HEK293T (cell line): ENCODE measurements at regions not wholly inside any gene's neighbourhood (a gene's known extent, or its start where the extent isn't known, plus 50 kb on each side); places are given as distances from the start of the nearest gene placed in this dataset.

Experiments used
- CTCF ChIA-PET: fragments of 350-600 bp; formaldehyde crosslinking; extraction: SDS; loops from one replicate; lab custom pipeline; 2021; ENCODE audit warnings: antibody characterized with exemption, inconsistent platforms; lab: Yijun Ruan, JAX
- POLR2A ChIA-PET: fragments of 350-600 bp; formaldehyde crosslinking; extraction: SDS; loops from one replicate; lab custom pipeline; 2020; ENCODE audit warnings: antibody characterized with exemption, inconsistent platforms; lab: Yijun Ruan, JAX
- DNase-seq: peaks from one replicate; pipeline ENCODE4 v3.0.0; 2012; ENCODE audit warnings: mixed read lengths; ENCODE audit errors: extremely low spot score
- ARNT ChIP-seq: fragments of 450-650 bp; IDR thresholded peaks from 2 replicates; pipeline ENCODE4 v1.6.1; 2017; ENCODE audit warnings: mild to moderate bottlenecking
- BHLHE40 ChIP-seq: fragments of 450-650 bp; IDR thresholded peaks from 2 replicates; pipeline ENCODE4 v1.6.1; 2016; ENCODE audit warnings: mild to moderate bottlenecking, moderate library complexity, borderline replicate concordance
- CTBP1 ChIP-seq: fragments of 450-650 bp; IDR thresholded peaks from 2 replicates; pipeline ENCODE4 v1.6.1; 2016; ENCODE audit warnings: borderline replicate concordance
- ELF4 ChIP-seq: fragments of 450-650 bp; IDR thresholded peaks from 2 replicates; pipeline ENCODE4 v1.6.1; 2017; ENCODE audit warnings: antibody characterized with exemption
- FOXA1 ChIP-seq: fragments of 450-650 bp; IDR thresholded peaks from 2 replicates; pipeline ENCODE4 v1.6.1; 2016; ENCODE audit warnings: mild to moderate bottlenecking
- FOXK2 ChIP-seq: fragments of 450-650 bp; IDR thresholded peaks from 2 replicates; pipeline ENCODE4 v1.6.1; 2016; ENCODE audit warnings: mild to moderate bottlenecking
- FOXM1 ChIP-seq: fragments of 450-650 bp; IDR thresholded peaks from 2 replicates; pipeline ENCODE4 v1.6.1; 2017; ENCODE audit warnings: mild to moderate bottlenecking, borderline replicate concordance
- HDGF ChIP-seq: fragments of 450-650 bp; IDR thresholded peaks from 2 replicates; pipeline ENCODE4 v1.6.1; 2017; ENCODE audit warnings: antibody characterized with exemption, borderline replicate concordance
- L3MBTL2 ChIP-seq: fragments of 450-650 bp; conservative IDR thresholded peaks from 2 replicates; pipeline ENCODE4 v1.6.1; 2016; ENCODE audit warnings: mild to moderate bottlenecking
- LEF1 ChIP-seq: fragments of 450-650 bp; IDR thresholded peaks from 2 replicates; pipeline ENCODE4 v1.6.1; 2017; ENCODE audit warnings: mild to moderate bottlenecking, borderline replicate concordance
- NFRKB ChIP-seq: fragments of 450-650 bp; IDR thresholded peaks from 2 replicates; pipeline ENCODE4 v1.6.1; 2016; ENCODE audit warnings: mild to moderate bottlenecking, moderate library complexity
- SP1 ChIP-seq: fragments of 450-650 bp; IDR thresholded peaks from 2 replicates; pipeline ENCODE4 v1.6.1; 2017
- SUZ12 ChIP-seq: fragments of 450-650 bp; IDR thresholded peaks from 2 replicates; pipeline ENCODE4 v1.6.1; 2016; ENCODE audit warnings: mild to moderate bottlenecking
- TARDBP ChIP-seq: fragments of 450-650 bp; IDR thresholded peaks from 2 replicates; pipeline ENCODE4 v1.6.1; 2016
- ZNF384 ChIP-seq: fragments of 450-650 bp; IDR thresholded peaks from 2 replicates; pipeline ENCODE4 v1.6.1; 2016
- TF ChIP-seq, protein P1 (sequence below): fragments of 450-650 bp; IDR thresholded peaks from 2 replicates; pipeline ENCODE4 v1.6.1; 2016

DNA sequence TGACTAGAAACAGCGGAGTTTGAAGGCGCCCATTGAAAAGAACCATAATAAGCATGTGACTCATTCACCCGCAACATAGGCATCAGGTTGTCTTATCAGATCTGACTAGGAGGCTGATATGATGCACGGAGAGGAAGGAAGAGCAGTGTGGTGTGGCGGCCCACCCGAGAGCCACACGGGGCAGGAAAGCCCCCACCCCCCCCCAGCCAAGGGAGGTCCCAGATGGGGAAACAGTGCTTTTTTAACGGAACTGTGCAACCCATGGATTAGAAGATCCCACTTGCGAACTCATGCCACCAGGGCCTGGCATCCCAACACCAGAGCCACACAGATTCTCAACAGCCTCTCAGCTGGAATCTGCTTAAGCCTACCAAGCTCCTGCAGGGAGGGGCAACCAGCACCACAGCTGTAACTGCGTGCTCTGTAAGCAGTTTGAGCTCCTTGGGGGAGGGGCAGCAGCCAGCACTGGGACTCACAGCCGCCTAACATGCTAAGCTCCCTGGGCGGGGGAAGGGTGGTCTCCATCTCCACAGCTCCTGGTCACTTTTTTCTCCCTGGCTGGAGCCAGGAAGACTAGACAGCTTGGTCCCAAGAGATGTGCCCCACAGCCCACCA lies 466.2 kb downstream of the PDGFC start:
- ChIA-PET POLR2A (no interaction called here), CTCF (no interaction called here)
- TF ChIP-seq ELF4 (no peak), L3MBTL2 (no peak), SUZ12 (no peak), LEF1 (no peak), FOXA1 (no peak), NFRKB (no peak), HDGF (no peak), CTBP1 (no peak), FOXK2 (no peak), ARNT (no peak), ZNF384 (no peak), FOXM1 (no peak), TARDBP (no peak), BHLHE40 (no peak), SP1 (no peak)
- TF ChIP-seq, protein P1, sequence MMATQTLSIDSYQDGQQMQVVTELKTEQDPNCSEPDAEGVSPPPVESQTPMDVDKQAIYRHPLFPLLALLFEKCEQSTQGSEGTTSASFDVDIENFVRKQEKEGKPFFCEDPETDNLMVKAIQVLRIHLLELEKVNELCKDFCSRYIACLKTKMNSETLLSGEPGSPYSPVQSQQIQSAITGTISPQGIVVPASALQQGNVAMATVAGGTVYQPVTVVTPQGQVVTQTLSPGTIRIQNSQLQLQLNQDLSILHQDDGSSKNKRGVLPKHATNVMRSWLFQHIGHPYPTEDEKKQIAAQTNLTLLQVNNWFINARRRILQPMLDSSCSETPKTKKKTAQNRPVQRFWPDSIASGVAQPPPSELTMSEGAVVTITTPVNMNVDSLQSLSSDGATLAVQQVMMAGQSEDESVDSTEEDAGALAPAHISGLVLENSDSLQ: no peak

DNA sequence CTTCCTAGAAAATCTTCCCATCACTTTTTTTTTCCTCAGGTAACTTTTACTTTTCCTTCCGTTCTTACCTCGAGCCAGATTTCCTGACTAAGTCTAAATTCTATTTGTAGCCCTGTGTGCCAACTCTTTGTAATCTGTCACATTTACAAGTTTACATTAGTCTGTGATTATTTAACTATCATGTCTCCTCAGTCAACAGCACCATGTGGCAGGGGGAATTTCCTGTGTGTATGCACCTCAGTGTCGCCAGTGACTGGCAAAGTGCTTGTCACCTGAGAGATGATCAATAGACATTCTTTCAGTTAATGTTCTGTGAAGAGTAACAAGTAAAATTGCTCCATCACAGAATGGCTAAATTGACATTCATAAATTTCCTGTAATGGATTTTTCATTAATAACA lies 468.5 kb downstream of the PDGFC start:
- CTCF ChIA-PET: no interaction called here
- POLR2A ChIA-PET: no interaction called here
- TF ChIP-seq HDGF: no peak
- no peak for DNase-seq

More for the DNA sequence above, 466.2 kb downstream of the PDGFC start:
- DNase-seq: no peak

DNA sequence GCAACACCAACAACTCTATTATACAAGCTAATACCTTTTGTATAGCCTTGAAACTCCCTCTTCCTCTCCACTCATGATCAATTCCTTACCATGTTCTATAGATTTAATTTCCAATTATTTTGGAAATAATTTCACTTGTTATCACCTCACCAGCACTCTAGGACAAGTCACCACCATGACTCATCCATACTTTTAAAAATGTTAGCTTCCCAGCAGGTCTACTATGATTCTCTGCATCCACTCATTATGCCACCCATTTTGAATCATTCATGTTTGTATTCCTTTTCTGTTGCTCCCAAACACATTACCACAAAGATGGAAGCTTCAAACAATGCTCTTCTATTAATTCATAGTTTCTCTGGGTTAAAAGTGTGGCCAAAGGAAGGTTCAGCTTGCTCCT lies 469.6 kb downstream of the PDGFC start:
- no peak for DNase-seq
- CTCF ChIA-PET: no interaction called here
- POLR2A ChIA-PET: no interaction called here
- TF ChIP-seq NFRKB (no peak), CTBP1 (no peak), HDGF (no peak), FOXA1 (no peak), ARNT (no peak), BHLHE40 (no peak), SP1 (no peak), ELF4 (no peak), L3MBTL2 (no peak), FOXK2 (no peak), FOXM1 (no peak), LEF1 (no peak)
- TF ChIP-seq, protein P1: no peak

DNA sequence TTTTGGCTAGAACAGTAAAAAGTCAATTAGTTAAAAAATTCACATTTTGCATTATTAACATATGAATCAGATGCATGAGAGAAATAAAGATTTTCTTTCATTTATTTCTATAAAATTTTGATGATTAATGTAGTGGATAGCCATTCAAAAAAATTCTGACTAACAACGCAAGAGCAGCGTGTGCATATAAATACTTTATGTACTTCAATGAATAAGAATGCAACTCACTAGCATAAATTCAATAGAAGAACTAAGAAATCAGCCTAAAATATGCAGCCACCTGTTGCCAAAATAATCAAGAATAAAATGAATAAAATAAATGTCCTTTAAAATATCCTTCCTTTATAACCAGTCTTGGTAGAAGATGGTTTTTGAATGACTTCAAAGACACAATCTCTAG lies 471.9 kb downstream of the PDGFC start:
- TF ChIP-seq, protein P1: no peak
- TF ChIP-seq TARDBP (no peak), CTBP1 (no peak), NFRKB (no peak), ELF4 (no peak), FOXM1 (no peak), ARNT (no peak), SUZ12 (no peak), FOXA1 (no peak), HDGF (no peak), ZNF384 (no peak), L3MBTL2 (no peak), SP1 (no peak), FOXK2 (no peak)
- no peak for DNase-seq
- CTCF ChIA-PET: no interaction called here
- POLR2A ChIA-PET: no interaction called here

DNA sequence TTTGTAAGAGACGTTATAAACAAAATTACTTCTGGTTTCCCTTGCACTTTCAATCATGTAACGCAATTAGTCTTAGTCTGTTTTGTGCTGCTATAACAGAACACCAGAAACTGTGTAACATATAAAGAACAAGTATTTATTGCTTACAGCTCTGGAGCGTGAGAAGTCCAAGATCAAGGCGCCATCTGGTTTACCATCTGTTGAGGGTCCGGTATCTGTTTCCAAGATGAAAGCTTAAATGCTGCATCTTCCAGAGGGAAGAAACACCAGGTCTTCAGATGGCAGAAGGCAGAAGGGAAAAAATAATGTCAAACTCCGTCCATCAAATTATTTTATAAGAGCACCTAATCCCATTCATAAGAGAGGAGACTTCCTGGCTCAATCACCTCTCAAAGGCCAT lies 474.1 kb downstream of the PDGFC start:
- ChIA-PET POLR2A (no interaction called here), CTCF (no interaction called here)
- TF ChIP-seq SP1: no peak
- no peak for TF ChIP-seq FOXK2
- TF ChIP-seq TARDBP: no peak
- no peak for TF ChIP-seq ELF4

DNA sequence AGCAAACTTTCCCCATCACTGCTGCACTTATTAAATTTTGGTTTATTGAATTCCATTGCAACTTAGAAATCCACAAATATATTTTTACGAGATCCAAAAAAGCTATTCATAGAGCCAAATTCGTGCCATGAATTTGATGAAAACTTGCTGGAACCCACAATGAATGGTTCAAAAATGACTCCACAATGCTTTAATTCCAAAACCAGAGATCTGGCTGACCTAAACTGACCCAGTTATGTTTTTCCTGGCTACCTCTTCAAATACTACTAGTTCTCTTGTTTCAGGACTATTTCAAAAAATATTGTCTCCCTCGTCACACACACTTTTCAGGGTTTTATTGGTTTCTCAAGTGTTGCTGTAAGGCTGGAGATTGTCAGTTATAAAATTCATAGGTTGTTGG lies 474.8 kb downstream of the PDGFC start:
- DNase-seq: no peak
- ChIA-PET CTCF (no interaction called here), POLR2A (no interaction called here)
- no peak for TF ChIP-seq ARNT
- TF ChIP-seq SUZ12: no peak
- no peak for TF ChIP-seq FOXM1

More for the DNA sequence above, 474.1 kb downstream of the PDGFC start:
- DNase-seq: no peak

DNA sequence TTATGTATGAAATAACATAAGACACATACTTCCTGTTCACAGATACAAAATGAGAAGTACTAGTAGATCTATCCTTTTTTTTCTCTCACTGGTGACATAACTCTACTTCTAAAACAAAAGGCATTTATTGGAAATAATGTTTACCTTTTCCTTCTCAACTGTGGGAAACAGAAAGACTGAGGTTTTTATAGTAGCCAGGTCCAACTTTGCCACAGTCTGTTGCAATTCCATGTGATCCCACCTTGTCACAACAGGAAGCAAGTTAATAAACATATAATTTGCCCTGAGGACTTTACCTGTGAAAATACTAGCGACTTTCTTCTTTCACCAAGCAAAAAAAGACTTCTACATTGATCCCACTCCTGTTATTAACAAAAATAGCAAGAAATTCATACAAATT lies 475.8 kb downstream of the PDGFC start:
- CTCF ChIA-PET: no interaction called here
- no peak for DNase-seq
- POLR2A ChIA-PET: no interaction called here
- TF ChIP-seq FOXM1 (no peak), FOXK2 (no peak), LEF1 (no peak), SP1 (no peak), FOXA1 (no peak), L3MBTL2 (no peak), ZNF384 (no peak), ARNT (no peak), NFRKB (no peak), BHLHE40 (no peak)
- TF ChIP-seq, protein P1: no peak
